HG03103 (cell line): ENCODE measurements at regions not wholly inside any gene's neighbourhood (a gene's known extent, or its start where the extent isn't known, plus 50 kb on each side); places are given as distances from the start of the nearest gene placed in this dataset.

Experiments used
- ATAC-seq: cut with Tn5 transposase; IDR thresholded peaks from one replicate; pipeline ENCODE4 v1.9.1; 2021; ENCODE audit warnings: low read depth; ENCODE audit not compliant: unreplicated experiment

DNA sequence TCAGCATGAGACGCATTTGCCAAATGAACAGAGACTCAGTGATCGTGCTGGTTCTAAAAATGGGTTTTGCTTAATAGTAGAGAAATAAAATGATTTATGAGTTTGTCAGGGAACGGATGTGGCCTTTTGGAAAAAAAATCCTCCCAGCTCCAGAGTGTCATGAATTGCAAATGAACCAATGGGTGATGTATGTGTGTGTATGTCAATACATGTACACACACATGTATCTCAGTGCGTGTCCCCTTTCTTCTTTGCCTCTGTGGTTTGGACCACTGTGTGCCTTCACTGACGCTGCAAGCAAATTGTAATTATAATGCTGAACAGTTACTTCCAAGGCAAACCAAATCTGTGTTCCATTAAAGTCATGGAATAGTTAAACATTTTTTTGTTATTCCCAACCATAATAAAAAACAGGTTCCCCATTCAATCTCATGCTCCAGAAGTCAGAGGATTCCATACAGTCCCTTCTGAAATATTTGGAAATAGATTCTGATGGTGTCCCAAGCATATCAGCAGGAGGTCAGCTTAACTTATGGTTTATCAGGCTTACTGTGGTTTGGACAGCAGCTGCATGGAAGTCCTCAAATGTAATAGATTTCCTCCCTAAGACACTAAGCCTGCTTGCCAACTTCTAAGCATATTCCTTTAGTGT, 630.5 kb downstream of the ACTL7B start:
- no peak for ATAC-seq

DNA sequence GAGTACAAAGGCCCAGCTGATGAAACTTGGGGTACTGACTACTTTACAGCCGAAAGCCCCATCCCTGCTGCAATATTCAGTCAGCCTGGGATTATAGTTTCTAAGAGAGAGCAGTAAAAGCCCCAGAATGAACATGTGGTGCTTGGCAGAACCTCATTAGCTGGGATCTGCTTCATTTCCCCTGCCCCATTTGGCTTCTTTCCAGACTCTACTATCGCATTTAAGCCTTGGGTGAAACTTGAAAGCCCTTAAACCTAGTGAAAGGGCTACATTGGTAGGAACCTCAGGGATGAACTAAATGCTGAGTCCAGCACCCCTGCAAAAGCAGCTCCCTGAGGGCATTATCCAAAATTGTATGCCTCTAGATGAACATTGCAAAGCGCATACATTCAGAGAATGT, 631.1 kb downstream of the ACTL7B start:
- ATAC-seq = no peak

DNA sequence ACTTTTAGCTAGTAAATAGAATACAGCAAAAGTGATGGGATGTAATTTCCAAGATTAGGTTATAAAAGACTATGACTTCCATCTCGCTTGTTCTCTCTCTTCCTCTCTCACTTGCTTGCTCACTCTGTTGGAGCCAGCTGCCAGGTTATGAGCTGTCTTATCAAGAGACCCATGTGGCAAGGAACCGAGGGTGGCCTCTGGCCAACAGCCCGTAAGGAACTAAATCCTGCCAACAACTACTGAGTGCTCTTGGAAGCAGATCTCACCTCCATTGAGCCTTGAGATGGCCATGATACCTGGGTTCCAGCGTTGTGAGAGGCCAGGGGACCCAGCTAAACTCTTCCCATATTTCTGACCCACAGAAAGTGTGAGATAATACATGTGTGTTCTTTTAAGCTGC, 636.1 kb downstream of the ACTL7B start:
- ATAC-seq = no peak

DNA sequence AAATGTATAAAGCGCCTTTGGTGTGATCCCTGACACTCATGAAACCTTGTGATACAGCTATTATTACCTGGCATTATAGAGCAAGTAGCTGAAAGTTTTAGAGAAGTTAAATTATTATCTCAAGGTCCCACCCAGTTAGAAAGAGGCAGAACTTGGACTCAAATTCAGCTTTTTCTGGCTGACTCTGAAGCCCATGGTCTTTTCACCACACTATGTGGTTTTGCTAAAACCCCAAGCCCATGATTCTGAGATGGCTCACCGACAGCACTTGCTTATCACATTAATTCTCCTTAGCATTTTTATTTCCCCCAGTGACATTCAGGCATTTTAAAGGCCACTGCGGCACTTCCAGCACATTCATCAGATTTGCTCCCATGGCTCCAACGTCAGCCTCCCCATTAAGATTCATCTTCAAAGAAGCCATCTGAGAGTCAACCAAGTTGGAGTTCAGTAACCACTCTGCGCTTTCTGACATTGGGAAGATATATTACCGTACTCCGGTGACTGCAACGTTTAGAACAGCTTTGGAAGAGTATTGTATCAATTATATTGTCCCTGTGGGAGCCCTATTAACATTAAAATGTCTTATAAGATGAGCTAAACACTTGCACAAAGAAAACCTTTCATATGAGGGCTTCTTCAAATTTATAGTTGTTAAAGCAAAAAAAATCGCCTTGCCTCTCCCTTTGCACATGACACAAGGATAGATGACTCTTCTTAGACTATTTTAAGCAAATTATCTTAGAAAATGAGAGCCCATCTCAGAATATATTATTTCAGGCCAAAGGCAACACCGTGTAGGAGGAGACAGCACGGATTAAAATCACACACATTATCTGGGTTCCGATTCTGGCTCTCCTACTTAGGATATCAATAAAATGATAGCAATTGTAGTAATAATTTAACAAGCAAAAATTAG, 638.1 kb downstream of the ACTL7B start:
- no peak for ATAC-seq

DNA sequence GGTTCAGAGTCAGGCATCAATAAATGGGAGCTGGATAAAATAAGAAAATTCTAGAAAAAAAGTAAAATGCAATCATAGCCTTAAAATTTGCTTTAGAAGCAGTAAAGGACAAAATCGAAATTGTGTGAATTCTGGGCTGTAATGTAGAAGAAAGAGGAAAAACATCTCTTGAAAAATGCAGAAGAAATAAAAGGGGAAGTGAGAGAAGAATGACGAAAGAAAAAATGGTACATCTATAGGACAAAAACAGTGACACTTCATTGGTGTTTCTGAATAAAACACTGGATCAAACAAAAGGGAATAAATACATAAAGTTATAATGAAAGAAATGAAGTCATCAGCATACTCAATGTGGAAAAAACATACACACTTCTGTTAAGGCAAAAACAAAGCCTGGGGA, 642.3 kb downstream of the ACTL7B start:
- ATAC-seq = no peak

DNA sequence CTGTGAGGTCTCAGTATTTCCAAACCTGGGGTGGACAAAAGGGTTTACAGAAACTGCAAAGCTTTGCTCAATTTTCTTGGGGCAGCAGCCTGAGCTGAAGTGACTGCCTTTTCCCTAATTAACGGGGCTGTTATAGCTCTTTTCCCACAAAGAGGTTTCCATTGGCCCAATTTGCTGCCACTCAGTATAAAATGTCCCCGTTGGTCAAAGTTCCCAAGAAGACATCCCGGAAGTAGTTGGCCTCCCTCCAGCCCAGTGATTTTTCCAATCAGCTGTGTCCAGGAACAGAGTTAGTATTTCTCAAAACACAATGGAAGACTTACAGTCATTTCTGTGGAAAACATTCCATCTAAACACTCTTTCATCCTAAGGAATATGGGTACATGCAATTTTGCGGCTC, 643.6 kb downstream of the ACTL7B start:
- no peak for ATAC-seq

DNA sequence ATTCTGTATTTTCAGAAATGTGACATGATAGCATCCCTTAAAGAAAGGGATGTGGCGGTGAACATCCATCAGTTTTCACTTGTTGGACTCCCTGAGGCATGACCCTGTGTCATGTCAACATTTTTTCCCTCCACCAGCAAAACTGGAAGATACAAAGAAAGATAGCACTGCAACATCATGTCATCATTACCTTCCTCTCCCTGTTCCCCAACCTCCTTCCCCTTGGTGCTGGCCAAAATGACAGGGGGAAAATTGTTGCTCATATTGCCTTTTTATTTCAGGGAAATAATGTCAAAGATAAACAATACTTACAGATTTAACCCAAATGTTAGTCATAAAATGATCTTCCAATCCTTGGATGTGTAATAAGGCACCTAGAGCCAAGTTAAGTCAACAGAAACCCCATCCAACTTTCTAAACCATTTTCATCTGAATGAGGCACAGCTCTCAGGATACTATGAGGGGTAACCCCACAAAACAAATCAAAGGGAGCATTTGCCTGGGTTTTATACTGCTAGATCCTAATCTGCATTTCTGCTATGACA, 644.3 kb downstream of the ACTL7B start:
- ATAC-seq = no peak

DNA sequence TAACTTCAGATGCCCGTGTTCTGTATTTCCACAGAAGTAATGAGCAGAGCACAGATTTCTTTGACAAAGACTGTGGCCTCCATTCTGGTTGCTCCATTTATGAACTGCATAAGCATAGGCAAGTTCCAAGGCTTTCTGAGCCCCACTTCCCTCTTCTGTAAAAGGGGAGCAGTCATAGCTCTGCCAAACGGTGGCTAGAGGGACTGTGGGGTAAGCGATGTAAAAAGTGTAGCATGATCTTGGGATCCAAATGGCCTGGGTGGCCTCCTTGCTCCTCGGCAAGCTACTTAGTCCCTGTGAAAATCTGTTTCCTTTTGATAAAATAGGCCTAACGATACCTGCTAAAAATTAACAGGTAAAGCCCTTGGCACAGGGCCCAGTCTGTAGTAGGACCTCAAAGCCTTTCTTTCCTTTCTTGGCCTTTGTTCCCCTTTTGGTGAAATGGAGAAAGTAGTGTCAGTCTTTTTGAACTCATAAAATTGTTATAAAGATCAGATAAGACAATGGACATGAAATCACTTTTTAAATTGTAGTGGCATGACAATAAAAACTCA, 646.6 kb downstream of the ACTL7B start:
- ATAC-seq = no peak

DNA sequence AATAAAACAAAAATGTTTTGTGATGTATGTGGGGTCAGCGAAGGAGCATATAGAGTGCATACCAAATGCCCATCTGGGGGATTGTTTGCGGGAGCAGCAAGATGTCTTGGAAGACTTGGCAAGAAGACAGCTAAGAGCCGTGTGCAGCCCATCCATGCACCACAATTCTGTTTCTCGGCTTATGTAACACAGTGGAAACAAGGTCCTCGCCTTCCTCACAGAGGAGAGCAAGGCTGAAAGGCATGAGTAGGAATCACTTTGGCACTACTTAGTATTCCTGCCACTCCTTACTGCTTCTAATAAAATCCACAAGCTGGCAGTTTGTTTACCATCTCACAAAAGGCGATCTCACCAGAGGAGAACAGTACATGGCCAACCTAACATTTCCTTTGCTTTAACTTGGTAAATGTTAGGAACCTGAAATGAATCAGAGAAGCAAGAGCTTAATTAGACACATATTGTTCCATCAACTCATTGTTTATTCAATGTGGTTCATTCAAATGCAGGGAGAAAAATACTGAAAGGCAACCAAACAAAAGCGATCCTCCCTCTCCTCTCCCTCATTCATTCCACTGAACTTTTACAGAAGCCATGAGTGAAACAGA, 648.1 kb downstream of the ACTL7B start:
- no peak for ATAC-seq

DNA sequence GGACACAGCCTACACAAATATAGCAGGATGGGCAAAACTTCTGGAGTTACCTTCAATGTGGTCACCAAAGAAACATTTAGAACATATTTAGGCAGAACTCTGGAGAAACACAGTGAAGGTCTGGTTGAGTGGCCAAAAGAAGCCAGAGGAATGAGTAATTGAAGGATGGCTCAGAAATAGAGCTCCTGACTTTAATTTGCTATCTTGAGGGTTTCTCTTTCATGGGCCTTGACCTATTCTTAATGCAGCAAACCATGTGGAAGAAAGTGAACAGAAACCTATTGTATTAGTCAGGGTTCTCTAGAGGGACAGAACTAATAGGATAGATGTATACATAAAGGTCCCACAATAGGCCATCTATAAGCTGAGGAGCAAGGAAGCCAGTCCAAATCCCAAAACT, 650.5 kb downstream of the ACTL7B start:
- no peak for ATAC-seq

DNA sequence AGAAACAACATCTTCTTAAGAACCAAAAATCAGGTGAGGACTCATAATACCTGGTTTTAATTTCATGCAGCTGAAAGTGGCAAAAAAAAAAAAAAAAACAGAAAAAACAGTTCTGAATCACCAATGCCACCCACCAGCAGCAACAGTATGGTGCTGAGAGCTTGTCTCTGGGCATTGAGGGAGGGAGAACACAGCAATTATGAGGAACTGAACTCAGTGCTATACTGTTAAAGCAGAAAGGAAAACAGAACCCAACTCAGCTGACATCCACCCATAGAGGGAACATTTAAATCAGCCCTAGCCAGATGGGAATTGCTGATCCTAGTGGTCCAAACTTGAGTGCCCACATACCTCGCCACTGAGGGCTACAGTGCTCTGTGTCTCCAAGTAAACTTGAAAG, 657.9 kb downstream of the ACTL7B start:
- no peak for ATAC-seq

DNA sequence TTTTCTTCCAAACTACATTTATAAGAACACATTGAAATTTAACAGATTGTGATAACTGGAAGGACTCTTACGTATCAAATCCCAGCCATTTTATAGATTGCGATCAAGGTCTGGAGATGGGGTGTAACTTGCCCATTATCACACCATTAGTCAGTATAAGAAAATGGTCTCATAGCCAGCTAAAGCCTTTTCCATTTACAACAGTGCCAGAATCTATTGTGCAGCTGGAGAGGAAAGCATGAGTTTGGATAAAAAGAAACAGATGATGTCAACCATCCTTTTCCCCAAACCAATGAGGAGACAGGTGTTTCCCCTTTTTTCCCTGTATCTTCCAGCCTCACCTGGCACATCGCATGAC, 658.8 kb downstream of the ACTL7B start:
- ATAC-seq = no peak

DNA sequence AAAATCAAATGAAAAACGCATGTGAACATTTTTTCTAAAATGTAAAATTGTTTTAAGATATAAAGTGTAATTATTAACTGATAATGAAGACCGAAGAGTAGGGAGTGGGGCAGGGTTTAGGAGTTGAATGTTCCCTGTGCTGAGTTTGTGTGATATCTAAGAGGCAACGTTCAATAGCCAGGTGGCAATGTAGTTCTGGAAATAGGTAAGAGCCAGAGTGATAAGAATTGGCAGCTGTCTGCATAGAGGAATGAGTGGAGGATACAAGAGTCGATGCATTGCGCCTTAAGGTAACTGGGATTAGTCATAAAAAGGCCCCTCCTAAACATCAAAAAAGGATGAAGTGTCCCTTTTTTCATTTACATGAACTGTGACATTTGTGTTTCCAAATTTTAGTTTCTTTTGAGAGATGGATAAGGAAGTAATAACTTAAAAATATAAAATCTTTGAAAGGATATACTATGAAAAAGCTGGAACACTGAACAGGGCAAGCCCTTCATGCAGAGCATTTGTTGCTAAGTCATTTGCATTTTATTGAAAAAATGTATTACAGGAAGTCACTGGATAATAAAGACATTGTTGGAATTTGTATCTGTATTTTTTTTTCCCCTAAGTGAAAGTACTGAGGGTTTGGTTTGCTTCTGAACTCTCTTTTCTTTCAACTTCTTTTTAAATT, 659.3 kb downstream of the ACTL7B start:
- ATAC-seq = no peak

DNA sequence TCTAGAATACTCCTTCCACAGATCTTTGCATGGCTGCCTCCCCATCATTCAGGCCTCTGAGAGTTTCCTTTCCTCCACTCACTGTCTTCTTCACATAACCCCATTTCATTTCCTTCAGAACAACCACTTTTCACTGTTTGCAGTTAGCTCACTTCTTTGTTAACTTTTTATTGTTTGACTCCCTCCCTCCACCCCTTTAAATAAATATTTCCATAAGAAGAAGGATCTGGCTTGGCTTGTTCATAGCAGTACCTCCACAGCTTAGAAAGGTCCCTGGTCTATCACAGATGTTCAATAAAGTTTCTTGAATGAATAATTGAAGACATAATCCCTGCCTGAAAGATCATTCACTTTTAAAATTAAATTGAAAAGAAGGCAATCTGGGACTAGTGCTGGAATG, 661.6 kb downstream of the ACTL7B start:
- ATAC-seq = no peak

DNA sequence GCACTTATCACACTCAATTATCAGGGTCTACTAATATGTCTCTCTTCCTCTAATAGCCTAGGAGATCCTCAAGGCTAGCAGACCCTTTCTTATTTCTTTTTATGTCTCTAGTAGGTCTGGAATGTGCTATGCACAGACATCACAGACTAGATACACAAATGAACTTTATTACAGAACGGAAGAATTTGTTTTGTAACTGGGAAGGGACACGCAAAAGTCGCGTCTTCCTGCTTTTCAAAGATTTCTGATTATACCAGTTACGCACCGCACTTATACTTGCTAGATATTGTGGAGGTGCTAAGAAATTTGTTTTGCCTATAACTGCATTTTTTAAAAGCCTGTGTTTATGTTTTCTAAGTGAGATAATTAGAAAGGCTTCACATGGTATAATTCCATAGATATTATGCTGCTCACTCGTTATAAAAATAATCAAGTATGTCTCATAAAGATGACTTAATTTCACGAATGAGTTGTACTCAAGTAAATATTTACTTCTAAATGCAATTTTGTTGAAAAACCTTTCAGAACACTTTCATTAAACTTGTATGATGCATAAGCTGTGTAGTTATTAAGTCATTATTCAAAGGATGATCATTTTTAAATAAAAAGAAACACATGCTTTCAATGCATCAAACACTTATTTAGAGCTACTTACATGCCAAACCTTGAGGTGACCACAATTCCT, 662.6 kb downstream of the ACTL7B start:
- no peak for ATAC-seq

DNA sequence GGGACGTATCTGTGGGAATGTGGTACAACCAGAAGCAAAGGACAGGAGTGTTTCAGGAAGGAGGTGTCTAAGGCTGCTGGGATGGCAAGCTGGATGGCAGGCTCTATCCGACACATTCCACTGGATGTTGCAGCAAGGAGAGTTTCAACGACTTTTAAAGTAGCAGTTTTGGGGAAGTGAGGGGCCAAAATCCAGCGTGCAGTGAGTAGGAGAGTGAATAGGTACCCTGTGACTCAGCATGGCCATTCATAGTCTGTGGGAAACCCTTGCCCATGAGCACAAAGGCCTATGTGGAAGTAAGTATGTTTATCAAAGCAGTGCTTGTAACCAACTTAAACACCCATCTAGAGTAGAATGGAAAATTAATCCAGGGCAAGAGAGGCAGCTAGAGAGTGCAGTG, 664.7 kb downstream of the ACTL7B start:
- ATAC-seq = no peak

DNA sequence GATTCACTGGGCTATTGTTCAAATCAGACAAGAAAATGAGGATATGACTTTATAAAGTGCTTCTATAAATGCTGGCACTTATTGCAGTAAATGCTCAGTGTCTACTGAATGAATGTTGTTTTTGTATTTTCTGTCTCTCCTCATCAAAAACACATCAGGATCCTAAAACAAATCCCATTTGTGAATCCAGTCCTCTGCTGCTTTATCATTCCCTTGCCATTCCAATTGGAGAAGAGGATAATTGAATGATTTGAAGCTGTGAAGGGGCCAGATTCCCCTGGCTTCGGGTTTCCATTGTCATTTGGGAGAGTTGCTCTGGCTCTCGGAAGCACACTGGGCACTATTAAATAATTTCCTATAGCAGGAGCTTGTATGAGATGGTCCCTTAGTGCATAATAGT, 666.8 kb downstream of the ACTL7B start:
- ATAC-seq = no peak

DNA sequence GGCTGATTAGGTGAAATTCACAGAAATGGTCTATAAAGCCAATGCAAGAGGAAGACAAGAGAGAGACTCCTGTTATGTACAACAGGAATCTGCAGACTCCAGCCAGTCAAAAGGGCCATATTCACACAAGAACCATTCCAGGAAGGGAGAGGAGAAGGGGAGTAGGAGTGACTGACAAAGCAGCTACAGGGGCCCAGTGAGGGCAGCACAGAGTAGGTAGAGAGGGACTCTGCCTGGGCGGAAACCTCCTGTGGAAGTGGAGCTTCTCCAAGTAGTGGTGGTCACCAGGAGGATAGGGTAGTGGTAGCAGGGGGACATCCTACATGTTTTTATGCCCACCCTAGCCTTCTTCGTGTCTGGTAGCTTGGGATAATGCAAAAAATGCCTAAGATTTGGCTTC, 667.3 kb downstream of the ACTL7B start:
- no peak for ATAC-seq

DNA sequence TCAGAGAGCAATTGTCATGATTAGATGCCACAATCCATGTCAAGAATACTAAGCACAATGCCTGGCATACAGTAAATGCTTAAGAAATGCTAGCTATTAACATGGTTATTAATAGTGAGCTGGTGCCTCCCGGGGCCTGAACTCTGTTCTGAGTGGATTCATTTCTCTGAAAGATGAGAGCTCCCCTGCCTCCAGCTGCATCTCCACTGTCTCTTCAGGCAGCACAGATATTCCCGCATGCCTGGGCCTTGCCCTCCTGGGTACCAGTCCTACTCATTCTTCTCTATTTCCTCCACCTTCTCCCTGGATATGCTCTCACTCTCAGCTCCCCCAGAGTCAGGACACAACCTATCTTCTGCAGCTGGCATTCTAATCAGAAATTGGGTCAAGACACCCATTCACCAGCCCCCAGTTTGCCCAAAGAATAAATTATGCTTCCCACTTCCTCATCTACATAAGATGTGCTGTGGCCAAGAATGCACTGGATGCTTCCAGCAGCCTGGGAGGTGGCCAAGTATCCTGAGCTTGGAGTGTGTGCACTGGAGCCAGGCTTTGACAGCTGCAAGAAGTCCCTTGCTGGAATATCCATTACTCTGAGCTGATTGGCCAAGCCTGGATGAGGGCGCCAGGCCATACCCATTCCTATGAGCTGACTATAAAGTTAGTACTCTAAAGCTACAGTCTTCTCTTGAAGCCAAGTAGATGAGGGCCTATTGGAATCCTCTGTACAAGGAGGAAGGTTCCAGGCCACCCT, 669.0 kb downstream of the ACTL7B start:
- ATAC-seq = no peak
